ENCODE measurements at regions not wholly inside any gene's neighbourhood (a gene's known extent, or its start where the extent isn't known, plus 50 kb on each side); places are given as distances from the start of the nearest gene placed in this dataset.

DNA sequence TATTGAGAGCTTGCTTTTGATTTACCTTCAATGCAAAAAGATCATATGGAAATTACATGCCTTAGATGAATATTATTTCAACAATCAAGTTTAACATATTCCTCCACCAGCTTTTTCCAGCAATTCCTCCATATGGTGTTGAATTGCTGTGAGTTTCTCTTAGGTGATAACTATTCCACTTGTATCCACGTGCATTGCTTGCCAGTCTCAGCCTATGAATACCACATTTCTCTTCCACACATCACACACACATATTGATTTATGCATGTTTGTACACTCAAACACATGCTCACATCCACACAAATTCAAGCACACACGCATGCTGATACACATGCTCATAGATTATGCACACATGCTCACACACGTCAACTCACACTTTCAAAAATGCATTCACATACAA lies 770.0 kb upstream of the LINC00305 start:
- TF ChIP-seq, protein P1, sequence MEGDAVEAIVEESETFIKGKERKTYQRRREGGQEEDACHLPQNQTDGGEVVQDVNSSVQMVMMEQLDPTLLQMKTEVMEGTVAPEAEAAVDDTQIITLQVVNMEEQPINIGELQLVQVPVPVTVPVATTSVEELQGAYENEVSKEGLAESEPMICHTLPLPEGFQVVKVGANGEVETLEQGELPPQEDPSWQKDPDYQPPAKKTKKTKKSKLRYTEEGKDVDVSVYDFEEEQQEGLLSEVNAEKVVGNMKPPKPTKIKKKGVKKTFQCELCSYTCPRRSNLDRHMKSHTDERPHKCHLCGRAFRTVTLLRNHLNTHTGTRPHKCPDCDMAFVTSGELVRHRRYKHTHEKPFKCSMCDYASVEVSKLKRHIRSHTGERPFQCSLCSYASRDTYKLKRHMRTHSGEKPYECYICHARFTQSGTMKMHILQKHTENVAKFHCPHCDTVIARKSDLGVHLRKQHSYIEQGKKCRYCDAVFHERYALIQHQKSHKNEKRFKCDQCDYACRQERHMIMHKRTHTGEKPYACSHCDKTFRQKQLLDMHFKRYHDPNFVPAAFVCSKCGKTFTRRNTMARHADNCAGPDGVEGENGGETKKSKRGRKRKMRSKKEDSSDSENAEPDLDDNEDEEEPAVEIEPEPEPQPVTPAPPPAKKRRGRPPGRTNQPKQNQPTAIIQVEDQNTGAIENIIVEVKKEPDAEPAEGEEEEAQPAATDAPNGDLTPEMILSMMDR (IDR thresholded peaks at IDR 0.05; ENCODE audit: insufficient read depth, low read depth, low read length) = no peak
- DNase-seq (ENCODE audit: low read depth) = no peak
- no peak overlapping the region for H3K4me3 ChIP-seq (ENCODE audit: low read depth, low read length)

DNA sequence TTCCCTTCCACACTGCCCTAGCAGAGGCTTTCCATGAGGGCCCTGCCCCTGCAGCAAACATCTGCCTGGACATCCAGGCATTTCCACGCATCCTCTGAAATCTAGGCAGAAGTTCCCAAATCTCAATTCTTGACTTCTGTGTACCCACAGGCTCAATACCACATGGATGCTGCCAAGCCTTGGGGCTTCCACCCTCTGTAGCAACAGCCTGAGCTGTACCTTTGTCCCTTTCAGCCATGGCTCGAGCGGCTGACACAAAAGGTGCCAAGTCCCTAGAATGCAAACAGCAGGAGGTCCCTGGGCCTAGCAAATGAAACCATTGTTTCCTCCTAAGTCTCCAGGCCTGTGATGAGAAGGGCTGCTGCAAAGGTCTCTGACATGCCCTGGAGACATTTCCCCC lies 744.5 kb upstream of the LINC00305 start:
- TF ChIP-seq, protein P1 (IDR thresholded peaks at IDR 0.05; ENCODE audit: insufficient read depth, low read depth, low read length) = no peak
- no peak for DNase-seq (ENCODE audit: low read depth)
- H3K4me3 ChIP-seq (ENCODE audit: low read depth, low read length) = no peak overlapping the region

DNA sequence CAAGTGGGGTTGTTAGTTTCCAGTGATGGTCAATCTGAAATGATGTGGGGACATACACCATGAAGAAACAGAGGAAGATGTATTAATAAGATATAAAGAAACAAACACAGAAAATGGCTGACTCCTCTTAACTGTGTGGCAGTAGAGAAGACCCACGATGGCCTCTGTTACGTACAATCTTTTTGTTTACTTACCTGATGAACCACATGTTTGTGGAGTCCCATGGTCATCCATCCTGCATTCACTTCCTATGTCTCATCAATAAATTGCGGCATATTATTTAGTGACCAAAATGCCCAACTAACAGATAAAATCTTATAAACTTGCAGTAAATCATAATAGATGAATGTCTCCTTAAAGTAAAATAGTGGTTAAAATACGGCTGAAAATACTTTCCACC lies 740.1 kb upstream of the LINC00305 start:
- TF ChIP-seq, protein P1 (IDR thresholded peaks at IDR 0.05; ENCODE audit: insufficient read depth, low read depth, low read length) = no peak
- no peak for DNase-seq (ENCODE audit: low read depth)
- H3K4me3 ChIP-seq (ENCODE audit: low read depth, low read length) = no peak overlapping the region

DNA sequence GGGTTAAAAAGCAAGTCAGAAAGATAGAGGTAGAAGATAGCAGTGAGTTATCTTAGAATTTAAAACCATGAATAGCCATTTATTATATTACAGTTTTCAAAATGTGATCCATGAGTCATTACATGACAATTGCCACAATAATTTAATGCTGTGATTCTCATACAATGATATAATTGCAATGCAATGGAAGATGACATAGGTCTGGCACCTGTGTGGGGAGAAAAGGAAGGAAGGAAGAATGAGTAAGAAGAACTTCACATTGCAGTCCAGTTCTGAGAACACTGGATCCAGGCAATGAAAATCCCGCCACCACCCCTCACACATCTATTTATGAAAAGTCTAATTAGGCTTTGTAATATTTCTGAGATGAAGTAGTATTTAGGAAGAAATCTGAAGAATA lies 738.1 kb upstream of the LINC00305 start:
- no peak for DNase-seq (ENCODE audit: low read depth)
- TF ChIP-seq, protein P1 (IDR thresholded peaks at IDR 0.05; ENCODE audit: insufficient read depth, low read depth, low read length) = no peak
- no peak overlapping the region for H3K4me3 ChIP-seq (ENCODE audit: low read depth, low read length)

DNA sequence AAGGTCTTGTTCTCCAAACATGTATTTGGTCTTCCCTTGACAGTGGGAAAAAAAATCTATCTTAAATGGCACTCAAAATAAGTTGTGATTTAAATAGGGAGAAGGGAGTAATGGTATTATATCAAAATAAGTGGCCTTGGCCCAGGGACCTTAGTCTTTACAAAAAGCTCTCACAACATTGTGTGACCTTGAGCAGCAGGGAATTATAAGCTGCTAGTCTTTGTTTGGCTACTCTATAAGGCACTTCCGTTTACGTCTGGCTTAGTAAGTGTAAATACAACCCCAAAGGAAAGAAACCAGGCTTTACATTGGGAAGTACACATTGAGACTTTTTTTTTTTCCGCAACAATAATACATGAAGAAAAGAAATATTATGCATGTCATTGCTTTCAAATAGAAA lies 734.0 kb upstream of the LINC00305 start:
- TF ChIP-seq, protein P1 (IDR thresholded peaks at IDR 0.05; ENCODE audit: insufficient read depth, low read depth, low read length) = no peak
- no peak overlapping the region for H3K4me3 ChIP-seq (ENCODE audit: low read depth, low read length)
- no peak for DNase-seq (ENCODE audit: low read depth)

DNA sequence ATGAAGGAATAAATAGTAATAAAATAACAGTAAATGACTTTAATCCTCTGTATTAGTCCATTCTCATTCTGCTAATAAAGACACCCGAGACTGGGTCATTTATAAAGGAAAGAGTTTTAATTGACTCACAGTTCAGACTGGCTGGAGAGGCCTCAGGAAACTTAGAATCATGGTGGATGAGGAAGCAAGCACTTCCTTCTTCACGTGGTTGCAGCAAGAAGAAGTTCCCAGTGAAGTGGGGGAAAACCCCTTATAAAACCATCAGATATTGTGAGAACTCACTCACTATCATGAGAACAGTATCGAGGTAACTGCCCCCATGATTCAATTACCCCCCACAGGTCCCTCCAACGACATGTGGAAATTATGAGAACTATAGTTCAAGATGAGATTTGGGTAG lies 727.9 kb upstream of the LINC00305 start:
- TF ChIP-seq, protein P1 (IDR thresholded peaks at IDR 0.05; ENCODE audit: insufficient read depth, low read depth, low read length) = no peak
- no peak for DNase-seq (ENCODE audit: low read depth)
- no peak overlapping the region for H3K4me3 ChIP-seq (ENCODE audit: low read depth, low read length)

DNA sequence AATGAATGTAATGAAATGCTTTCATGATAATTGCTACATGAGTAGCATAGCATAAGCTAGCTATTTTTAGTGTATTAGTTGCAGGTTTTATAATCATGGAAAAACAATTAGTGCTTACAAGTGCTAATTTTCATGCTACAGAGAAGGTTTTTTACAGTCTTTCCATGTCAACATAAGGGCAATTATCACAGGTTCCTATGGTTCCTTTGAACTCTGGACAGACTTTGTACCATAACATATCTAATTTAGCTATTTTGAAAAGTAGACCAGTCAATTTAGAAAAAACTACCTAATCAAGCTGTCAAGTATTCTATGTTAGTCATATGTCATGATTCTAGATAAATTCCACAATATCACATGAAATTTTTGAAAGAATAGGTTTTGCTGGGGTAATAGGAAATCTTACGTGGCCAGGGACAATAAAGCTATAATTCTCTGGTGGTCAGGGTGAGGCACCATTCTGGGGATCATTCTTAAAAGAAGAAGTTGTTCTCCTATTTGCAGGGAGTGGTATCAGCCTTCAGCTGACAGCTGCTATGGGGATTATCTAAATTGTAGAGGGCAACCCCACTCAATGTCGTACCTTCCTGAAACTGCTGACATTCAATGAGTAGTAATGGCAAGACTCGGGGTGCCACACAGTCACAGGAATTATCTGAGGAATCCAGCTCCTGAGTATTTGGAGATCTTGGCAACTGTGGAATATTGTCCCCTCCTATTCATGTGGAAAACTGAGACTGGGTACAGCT lies 724.0 kb upstream of the LINC00305 start:
- DNase-seq (ENCODE audit: low read depth) = no peak
- TF ChIP-seq, protein P1 (IDR thresholded peaks at IDR 0.05; ENCODE audit: insufficient read depth, low read depth, low read length) = no peak
- no peak overlapping the region for H3K4me3 ChIP-seq (ENCODE audit: low read depth, low read length)

All from fibroblast of villous mesenchyme (primary cell).